WI38 (cell line): ENCODE measurements at regions not wholly inside any gene's neighbourhood (a gene's known extent, or its start where the extent isn't known, plus 50 kb on each side); places are given as distances from the start of the nearest gene placed in this dataset.

Experiments used
- H3K4me3 ChIP-seq: 2 replicates; pipeline ENCODE4 v1.5.1; 2011; ENCODE audit warnings: low read depth, mild to moderate bottlenecking, control low read depth, low read length
- TF ChIP-seq, protein P1 (sequence below): IDR thresholded peaks from 2 replicates; pipeline ENCODE4 v1.5.1; 2012; ENCODE audit warnings: low read depth, mild to moderate bottlenecking, control low read depth, low read length

GRCh38 chr2:238645095-238645494 is 202.8 kb upstream of the TWIST2 start:
- TF ChIP-seq, protein P1, sequence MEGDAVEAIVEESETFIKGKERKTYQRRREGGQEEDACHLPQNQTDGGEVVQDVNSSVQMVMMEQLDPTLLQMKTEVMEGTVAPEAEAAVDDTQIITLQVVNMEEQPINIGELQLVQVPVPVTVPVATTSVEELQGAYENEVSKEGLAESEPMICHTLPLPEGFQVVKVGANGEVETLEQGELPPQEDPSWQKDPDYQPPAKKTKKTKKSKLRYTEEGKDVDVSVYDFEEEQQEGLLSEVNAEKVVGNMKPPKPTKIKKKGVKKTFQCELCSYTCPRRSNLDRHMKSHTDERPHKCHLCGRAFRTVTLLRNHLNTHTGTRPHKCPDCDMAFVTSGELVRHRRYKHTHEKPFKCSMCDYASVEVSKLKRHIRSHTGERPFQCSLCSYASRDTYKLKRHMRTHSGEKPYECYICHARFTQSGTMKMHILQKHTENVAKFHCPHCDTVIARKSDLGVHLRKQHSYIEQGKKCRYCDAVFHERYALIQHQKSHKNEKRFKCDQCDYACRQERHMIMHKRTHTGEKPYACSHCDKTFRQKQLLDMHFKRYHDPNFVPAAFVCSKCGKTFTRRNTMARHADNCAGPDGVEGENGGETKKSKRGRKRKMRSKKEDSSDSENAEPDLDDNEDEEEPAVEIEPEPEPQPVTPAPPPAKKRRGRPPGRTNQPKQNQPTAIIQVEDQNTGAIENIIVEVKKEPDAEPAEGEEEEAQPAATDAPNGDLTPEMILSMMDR: no peak
- no peak overlapping the region for H3K4me3 ChIP-seq

DNA sequence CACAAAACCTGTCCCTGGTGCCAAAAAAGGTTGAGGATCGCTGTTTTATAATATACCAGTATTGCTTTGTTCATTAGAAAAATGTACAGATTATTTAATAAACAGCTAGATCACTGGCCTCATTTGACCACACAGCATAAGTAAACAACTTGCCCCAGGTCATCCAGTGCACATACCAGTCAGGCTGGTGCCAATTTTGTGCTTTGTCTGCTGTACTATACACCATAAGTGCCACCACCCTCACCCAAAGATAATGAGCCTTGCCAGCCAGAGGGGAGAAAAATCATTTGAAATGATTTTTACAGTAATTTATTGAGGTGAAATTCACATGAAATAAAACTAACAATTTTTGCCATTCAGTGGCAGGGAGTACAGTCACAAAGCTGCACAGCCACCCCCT is 202.2 kb upstream of the TWIST2 start:
- H3K4me3 ChIP-seq: no peak overlapping the region
- TF ChIP-seq, protein P1: no peak

GRCh38 chr2:238646281-238646680 is 201.6 kb upstream of the TWIST2 start:
- TF ChIP-seq, protein P1: no peak
- no peak overlapping the region for H3K4me3 ChIP-seq

DNA sequence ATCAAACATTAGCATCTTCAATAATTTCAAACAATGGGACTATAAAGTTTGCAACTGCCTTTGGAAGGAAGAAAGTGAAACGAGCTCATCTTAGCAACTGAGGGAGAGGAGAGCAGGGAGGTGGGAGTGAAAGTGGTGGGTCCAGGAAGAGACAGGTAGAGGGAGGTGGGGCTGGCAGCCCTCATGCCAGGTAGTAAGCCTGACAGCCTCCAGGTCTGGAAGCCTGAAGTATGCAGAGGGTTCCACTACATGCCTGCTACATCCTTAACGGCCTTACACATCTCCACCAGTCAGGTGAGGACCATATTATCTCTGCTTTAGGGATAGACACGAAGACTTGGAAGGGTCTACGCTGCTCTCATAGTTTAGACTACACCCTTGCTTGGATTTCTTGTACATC is 201.1 kb upstream of the TWIST2 start:
- TF ChIP-seq, protein P1: no peak
- no peak overlapping the region for H3K4me3 ChIP-seq

DNA sequence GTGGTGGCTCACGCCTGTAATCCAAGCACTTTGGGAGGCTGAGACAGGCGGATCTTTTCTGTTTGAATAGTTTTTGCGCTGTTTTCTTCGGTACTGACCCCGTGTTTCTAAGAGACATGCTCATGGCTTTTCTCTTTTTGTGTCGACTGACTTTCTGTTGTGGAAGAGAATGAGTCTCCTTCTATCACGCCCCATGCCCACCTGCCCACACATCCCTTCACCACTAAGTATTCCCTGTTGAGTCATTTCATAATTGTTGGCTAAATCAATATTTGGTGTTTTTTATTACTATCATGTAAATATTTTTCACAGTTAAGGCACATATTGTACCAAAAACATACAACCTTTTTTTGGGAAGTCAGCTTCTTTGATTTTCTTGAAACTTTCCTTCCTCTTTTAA is 198.8 kb upstream of the TWIST2 start:
- TF ChIP-seq, protein P1: no peak
- H3K4me3 ChIP-seq: no peak overlapping the region

DNA sequence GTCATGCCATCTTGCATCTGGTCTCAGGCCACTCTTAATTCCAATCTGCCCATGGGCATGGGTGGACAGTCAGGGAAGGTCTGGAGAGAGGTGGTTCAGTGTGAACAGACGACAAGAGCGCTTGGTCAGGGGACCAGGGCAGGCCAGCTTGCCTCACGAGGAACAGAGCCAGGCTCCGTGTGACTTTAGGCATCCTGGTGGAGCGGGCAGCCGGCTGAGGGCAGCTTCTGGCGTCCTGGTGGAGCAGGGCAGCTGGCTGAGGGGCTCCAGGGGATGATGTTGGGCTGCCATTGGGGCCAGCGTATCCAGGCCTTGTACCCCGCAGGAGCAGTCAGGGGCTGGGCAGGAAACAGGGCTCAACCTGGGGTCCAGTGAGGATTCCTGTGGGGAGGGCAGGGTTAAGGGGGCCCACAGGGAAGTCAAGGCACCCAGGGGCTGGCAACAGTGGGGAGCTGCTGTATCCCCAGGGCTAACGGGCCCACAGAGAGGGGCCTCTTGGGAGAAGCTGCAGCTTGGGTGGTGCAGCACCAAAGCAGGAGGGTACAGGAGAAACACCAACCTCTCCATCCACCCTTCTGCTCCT is 197.9 kb upstream of the TWIST2 start:
- no peak overlapping the region for H3K4me3 ChIP-seq
- TF ChIP-seq, protein P1: no peak

- TF ChIP-seq, protein P1: no peak
- no peak overlapping the region for H3K4me3 ChIP-seq
These were observed 197.3 kb upstream of the TWIST2 start for GRCh38 chr2:238650536-238650935.
